COLO668 (cell line): ENCODE measurements at regions not wholly inside any gene's neighbourhood (a gene's known extent, or its start where the extent isn't known, plus 50 kb on each side); places are given as distances from the start of the nearest gene placed in this dataset.
"Not testable (repeated sequence)": the region's sequence is repeated elsewhere in the genome, so short reads cannot be mapped to it uniquely, and the experiment has no call there.

Experiments used
- DNase-seq: peaks from one replicate; lab custom pipeline; 2025; ENCODE audit not compliant: unreplicated experiment; lab: John Stamatoyannopoulos, UW

DNA sequence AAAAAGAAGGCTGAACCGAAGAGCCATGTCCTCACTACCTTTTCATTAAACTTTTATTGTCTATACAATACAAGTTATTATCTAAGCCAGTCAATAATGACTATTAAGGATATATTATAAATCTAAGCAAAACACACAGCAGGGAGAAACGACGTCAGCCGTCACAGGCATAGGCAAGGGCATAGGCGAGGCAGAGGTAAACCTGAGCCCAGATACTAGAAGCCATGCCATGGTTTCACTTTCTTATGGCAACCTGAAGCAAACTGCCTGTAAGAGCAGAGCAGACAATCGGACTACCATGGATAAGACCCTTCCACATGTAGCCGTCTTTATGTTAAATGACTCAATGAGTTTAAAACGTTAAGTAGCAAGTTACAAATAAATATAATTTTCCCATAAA is 238.5 kb upstream of the ZNF521 start:
- DNase-seq = no peak

DNA sequence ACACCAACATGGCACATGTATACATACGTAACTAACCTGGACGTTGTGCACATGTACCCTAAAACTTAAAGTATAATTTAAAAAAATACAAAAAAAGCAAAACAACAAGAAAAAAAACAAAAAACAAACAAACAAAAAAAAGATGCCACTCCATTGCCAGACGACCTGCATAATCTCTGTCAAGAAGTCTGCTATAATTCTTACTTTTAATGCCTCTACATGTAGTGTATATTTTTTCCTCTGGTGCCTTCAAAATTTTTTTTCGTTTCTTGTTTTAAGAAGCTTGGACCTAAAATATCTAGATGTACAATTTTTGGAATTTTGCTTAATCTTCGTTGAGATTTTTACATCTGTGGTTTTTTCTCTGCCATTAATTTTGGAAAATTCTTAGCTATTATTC is 235.6 kb upstream of the ZNF521 start:
- DNase-seq = no peak

DNA sequence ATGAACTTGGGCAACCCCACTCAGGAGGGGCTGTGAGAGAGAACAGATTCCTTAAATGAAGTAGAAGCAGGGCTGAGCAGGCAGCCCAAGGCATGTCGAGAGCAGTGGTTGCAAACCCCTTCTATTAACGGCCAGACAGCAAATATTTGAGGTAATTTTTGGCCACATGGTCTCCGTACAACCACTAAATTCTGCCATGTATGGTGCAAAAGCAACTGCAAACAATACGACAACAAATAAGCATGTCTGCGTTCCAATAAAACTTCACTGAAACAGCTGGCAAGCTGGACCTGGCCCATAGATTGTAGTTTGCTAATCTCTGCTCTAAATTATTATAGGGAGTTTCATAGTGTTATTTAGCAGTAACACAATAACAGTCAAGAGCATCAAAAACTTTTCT is 217.0 kb upstream of the ZNF521 start:
- no peak for DNase-seq

DNA sequence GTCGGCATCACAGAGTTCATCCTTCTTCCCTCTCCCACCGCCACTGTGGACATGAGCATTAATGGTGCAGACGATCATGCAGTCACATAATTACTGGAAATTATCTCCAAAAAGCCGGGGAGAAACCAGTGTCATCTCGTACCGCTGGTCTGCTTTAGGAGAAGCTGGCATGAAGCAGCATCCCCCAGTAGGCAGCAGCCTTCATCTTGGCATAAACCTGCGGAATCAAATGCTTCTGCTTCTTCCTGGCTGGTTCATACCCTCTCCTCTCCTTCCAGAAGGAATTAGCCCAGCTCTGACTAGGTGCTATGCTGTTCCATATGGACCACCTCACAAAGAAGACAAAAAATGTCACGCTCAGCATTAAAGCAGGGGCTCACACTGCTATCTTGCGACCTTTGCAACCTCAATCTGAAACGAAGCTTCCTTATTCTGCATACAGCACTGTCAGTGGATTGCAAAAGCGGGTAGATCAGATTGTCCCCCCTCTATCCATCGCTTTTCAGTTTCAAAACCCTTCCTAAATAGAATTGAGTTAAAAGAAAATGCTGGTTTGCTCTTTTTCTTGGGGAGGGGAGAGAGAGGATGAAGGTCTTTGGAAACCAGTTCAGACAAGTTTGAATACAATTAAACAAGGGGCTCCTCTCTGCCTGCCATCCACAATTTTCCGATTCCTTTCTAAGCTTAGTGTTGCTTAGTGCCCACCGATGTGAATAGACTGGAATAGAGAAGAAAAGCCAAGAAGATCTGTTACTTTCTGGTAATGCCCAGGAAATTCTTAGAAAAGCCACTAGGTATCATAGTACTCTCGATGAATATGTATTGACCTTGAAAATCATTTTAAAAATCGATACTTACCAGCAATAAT is 212.1 kb upstream of the ZNF521 start:
- no peak for DNase-seq

DNA sequence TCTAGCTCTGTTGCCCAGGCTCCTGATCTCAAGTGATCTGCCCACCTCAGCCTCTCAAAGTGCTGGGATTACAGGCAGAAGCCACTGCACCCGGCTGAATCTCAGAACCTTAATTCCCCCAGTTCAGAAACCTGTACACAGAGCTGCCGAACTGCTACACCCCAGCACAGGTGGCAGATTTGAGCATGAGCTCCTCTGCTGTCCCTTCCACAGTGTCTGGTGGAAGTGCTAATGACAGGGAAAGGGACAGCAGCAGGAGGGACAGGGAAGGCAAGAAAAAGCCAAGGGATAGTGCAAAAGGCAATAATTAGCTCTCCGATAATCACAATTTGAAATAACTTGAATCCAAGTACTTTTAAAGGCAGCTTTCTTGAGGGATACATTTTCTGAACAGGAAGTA is 211.4 kb upstream of the ZNF521 start:
- no peak for DNase-seq

DNA sequence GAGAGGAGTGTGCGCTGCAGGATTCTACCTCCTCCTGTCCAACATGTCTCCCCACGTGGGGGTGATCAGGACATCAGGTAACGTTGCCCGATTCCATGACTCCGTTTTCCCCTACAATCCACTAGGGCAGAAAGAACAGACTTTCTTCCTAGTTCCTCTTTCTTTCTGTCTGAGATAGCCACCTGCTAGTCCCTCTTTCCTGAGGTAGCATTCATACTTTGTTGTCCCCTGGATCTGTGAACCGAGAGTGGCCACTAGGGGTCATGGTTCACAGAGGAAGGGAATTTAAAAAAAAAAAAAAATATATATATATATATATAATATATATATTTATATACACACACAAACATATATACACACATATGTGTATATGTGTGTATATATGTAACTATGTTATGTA is 210.0 kb upstream of the ZNF521 start:
- peak; percentile 8 for DNase-seq

DNA sequence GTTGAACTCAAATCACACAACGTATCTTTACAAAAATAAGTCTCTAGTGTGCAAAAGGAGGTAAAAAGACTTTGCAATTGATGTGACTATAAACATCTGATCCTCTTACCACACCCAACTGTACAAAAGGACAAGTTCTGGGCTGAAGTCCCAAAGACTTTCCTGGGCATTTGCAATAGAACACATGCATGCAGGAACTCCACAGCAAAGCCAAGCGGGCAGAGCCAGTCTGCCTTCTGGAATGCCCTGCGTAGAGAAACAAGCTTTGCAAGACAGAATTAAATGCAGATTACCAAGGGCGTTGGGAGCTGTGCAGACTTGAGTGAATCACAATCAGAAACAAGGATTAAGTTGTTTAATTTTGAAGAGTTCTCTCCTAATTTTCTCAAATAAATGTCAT is 208.4 kb upstream of the ZNF521 start:
- DNase-seq = no peak

DNA sequence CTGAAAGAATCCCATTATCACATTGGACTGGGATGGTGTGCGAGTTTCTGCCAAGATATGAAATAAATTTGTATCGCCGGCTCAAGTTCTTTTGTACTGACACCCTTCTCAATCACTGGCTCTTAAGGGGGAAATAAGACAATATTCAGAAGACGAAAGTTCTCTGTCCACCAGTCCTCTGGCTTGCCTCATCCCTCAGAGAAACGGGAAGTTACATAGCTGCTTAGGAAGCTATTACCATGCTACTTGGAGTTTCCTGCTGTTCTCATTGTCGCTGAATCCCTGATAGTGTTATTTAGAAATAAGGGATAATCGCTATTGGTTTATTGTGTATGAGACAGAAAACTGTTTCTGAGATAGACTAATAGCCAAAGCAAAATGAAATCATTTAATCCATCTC is 205.0 kb upstream of the ZNF521 start:
- DNase-seq = no peak

DNA sequence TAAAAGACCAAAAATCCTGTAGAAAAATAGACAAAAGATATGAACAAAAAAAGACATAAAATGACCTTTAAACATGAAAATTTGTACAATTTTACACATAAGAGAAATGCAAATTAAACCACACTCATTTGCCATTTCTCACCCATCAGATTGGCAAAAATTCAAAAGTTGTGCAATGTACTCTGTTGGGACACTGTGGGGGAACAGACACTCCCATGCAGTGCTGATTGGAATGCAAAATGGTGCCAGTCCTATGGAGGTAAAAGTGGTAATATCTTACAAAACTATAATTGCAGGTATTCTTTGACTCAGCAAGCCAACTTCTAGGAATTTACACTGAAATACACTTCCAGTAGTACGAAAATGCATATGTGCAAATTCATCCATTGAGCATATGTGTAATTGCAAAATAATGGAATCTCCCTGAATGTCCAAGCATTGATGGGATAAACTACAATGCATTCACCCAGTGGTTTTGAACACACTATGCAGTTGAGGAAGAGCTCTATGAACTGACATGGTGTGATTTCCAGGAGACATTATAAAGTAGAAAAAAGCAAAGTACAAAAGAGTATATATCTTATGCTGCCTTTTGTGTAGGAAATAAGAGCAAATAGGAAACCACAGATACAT is 201.8 kb upstream of the ZNF521 start:
- no peak for DNase-seq

DNA sequence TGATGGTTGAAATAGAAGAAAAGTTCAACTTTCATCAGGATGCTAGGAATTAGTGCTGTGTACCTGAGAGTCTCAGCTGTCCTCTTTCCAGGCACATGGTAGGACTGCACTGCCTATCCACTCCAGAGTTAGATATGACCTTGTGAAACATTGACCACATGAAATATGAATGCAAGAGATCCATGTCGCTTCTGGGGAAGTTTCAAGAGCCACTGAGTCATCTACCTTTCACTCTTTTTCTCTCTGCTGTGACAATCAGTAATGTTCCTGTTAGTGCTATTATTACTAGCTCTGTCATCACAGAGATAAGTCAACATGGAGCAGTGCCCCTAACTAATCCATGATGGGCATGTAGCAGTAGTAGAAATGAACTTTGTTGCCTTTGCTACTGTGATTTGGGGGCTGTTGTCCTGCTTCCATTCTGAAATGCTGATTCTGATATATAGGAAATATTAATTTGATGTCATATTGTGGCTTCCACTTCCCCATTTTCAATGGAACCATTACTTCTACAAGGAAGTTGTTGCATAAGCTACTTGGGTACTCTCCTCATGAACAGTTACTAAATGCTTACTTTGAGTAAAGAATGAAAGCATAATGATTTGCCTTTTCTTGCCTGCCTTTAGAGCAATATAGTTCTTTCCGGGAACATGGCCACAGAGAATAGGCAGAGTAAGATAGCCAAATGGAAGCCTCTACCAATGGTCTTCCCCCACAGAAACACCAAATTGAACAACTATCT is 192.8 kb upstream of the ZNF521 start:
- DNase-seq = no peak

DNA sequence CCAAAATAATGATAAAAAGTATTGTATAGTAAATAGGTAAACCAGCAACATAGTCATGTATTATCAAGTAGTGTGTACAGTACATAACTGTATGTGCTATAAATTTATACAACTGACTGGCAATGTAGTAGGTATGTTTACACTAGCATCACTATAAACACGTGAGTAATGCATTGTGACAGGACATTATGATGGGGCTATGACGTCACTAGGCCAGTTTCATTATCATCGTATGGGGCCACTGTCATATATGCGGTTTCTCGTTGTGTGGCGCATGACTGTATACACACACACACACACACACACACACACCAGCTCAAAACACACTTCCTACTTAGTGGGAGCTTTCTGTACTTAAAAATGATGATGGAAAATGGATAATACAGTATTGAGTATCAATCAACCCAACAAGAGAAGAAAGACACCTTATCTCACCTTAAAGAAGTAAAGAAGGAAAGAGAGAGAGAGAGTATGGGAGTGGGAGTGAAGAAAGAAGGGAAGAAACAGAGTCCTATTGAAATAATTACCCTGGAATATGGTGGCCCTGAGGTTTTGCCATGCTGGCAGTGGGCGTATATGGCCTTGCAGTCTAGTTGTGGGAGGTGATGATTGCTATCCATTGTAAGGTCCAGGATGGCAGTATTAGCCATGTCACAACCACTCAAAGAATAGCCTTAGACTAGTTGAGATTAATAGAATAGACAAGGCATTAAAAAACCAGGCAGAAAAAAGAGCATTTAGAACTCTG is 186.4 kb upstream of the ZNF521 start:
- no peak for DNase-seq

DNA sequence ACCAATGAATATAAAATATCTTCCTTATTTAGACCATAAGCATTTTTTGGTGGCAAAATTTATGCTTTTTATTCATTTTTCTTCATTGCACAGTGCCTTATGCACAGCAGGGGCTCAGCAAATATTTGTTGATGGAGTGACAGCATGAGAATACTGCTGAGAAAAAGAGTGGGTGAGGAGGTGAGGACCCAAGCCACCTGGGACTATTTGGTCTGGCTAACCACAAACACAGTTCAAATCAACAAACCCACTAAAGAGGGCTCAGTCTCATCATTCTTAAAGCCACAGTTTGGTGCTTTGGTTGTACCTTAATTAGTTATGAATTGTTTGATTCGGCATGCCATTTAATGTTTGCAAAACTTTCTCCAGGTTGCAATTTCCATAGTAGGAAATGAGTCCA is 183.5 kb upstream of the ZNF521 start:
- no peak for DNase-seq

DNA sequence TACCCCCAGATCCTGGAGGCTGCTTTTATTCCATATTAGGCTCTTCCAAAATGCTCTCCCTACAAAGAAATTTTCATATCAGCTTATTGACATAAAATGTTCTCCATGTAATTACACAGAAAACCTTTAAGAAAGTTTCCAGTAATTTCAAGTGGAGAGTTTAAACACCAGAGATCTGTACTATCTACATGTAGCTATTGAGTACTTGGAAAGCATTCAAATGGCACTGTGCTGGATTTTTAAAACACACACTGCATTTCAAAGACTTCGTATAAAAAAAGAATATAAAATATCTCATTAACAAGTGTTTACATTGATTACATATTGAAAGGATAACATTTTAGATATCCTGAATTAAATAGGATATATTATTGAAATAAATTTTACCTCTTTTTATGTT is 182.4 kb upstream of the ZNF521 start:
- no peak for DNase-seq

DNA sequence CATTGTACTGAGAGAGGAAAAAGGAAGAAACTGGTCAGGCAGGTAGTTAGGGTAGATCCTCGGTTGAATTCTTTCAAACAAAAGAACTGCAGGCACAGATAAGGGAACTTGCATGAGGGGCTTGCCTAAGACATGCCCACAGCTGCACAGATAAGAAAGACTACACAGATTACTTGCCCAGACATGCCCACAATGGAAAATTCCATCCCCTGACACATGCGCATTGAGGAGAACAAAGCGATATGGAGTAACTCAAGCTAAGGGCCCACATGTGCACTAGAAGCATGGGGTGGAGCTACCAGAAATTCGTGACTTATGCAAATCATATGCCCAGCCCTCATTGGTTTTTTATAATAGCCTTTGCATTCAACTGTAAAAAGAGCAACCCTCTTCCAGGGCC is 181.3 kb upstream of the ZNF521 start:
- DNase-seq = no peak

DNA sequence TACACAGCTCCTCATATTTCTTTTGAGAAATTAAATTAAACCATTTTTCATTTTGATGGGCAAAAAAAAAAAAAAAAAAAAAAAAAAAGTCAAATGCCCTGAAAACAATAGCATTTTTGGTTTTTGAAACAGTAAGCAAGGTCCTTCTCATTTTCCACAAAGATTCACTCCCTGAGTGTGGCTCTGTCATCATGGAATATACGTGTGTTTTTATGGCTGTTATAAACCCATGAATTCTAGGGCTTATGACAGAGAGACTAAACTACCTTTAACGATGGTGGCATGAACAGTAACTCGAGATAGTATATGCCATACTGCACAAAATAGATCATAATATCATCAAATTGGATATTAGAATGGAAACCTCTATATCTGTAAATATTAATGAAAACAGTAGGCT is 179.2 kb upstream of the ZNF521 start:
- no peak for DNase-seq

DNA sequence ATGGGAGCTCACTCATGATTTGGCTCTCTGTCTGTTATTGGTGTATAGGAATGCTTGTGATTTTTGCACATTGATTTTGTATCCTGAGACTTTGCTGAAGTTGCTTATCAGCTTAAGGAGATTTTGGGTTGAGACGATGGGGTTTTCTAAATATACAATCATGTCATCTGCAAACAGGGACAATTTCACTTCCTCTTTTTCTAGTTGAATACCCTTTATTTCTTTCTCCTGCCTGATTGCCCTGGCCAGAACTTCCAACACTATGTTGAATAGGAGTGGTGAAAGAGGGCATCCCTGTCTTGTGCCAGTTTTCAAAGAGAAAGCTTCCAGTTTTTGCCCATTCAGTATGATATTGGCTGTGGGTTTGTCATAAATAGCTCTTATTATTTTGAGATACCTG is 173.8 kb upstream of the ZNF521 start:
- DNase-seq = not testable (repeated sequence)

DNA sequence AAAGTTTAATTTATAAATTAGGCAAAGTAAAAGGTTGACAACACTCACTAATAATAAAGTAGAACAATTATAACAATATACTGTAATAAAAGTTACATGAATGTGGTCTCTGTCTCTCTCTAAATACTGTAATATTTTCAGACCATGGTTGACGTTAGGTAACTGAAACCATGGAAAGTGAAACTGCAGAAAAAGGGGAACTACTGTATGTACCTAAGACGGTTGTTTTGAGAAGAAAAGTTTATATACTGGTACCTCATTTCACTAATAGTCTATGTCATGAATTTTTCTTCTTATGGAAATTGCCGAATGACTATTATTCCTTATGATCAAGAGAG is 166.7 kb upstream of the ZNF521 start:
- no peak for DNase-seq

DNA sequence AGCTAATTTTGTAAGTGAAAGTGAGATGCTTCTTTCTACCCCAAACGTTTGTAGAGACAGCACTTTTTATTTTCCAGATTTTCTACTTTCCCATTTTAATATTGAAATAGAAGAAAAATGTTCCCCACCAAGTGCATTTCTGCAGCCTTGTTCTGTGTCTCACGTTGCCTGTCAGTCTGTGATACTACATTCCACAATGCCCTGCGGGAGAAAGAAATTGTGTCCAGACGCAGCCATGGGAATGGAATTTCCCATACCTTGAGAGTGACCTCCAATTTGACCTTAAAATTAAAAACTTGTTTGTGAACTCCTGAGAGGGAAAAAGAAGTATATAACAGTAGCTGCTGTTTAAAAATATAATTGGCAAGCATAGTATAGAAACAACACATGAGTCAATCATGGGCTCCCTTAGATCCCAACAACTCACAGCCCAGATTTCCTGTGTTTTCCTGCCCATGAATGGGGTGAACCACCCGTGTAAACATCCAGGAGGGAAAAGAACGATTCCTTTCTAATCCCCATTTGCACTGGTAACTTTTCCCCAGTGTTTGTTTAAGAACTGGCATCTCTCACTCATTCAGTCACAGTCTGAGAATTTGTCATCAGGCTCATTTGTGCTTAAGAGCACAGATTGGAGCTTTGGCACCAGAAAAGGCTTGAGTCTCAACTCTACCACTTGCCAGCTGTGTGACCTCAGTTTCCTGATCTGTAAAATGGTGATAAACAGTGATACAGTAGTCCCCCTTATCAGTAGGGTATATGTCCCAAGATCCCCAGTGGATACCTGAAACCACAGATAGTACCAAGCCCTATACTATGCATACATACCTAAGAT is 166.1 kb upstream of the ZNF521 start:
- no peak for DNase-seq

DNA sequence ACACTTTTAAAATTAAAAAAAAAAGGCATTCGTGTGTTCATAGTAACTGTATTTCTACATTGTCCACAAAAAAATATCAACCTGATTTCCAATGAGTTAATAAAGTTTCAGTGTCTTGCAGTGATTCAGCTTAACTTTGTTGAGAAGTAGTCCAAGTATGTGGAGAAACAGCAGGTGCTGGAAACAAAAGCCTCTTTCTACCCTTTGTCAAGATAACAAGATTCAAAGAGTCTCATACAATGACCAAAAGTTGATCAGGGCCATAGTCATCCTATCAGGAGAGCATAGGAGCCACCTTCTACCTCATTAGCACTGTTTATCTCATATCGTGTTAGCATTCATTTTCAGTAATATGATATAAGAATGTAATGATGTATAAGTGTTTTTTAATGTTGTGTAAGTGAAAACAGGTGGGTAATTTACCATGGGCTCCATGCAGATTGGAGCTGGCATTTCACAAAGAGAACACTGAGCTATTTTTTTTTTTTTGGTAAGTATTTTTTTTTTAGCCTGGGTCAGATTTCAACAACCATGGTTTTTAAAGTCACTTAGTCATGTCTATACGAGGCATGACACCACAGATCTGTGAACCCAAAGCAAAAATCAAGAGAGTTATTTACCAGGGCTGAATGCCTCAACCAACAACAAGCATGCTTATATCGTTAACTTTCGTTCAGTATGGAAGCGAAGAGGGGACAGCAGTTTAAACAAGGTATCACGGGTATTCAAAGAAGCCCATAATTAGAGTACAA is 165.0 kb upstream of the ZNF521 start:
- no peak for DNase-seq

DNA sequence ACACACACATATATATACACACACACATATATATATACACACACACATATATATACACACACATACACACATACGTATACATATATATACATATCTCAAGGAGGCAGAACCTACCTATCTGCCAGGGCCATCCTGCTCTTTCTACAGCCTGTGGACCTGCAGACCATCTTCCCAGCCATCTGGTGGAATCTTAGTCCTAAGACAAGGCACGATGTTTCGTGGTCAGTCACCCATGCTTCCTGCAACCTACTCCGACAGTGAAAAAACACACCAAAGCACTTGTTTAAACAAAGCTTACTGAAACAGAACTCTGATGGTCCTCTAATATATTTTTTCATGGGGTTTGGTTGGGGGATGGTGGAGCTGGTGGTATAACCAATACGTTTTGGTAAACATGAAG is 164.2 kb upstream of the ZNF521 start:
- no peak for DNase-seq
